RWPE2 (cell line): ENCODE measurements at regions not wholly inside any gene's neighbourhood (a gene's known extent, or its start where the extent isn't known, plus 50 kb on each side); places are given as distances from the start of the nearest gene placed in this dataset.

Experiments
- ATAC-seq: fragments of 200-7000 bp; cut with Tn5 transposase; 3 replicates; pipeline ENCODE4 v1.9.1; 2021; ENCODE audit warnings: low read depth
- DNase-seq: peaks from one replicate; pipeline ENCODE4 v3.0.0-alpha.2; 2020; ENCODE audit warnings: low spot score
- H3K27ac ChIP-seq: fragments of 450-650 bp; 2 replicates; pipeline ENCODE4 v1.5.1; 2017; ENCODE audit warnings: mild to moderate bottlenecking; ENCODE audit not compliant: poor library complexity, severe bottlenecking
- H3K27me3 ChIP-seq: fragments of 250-450 bp; sonication (Bioruptor Pico); 2 replicates; pipeline ENCODE4 v1.5.1; 2021; ENCODE audit warnings: mild to moderate bottlenecking, moderate library complexity; ENCODE audit not compliant: insufficient read depth, poor library complexity, severe bottlenecking
- H3K36me3 ChIP-seq: fragments of 250-450 bp; sonication (Bioruptor Pico); 2 replicates; pipeline ENCODE4 v1.5.1; 2020; ENCODE audit warnings: low read depth, mild to moderate bottlenecking, moderate library complexity
- H3K4me1 ChIP-seq: fragments of 250-450 bp; sonication (Bioruptor Pico); 2 replicates; pipeline ENCODE4 v1.5.1; 2021; ENCODE audit warnings: mild to moderate bottlenecking, moderate library complexity; ENCODE audit not compliant: insufficient read depth, poor library complexity, severe bottlenecking
- H3K4me3 ChIP-seq: fragments of 250-450 bp; sonication (Bioruptor Pico); 2 replicates; pipeline ENCODE4 v1.5.1; 2021; ENCODE audit warnings: mild to moderate bottlenecking, moderate library complexity; ENCODE audit not compliant: severe bottlenecking
- H3K9me3 ChIP-seq: fragments of 250-450 bp; sonication (Bioruptor Pico); 2 replicates; pipeline ENCODE4 v1.5.1; 2021; ENCODE audit warnings: mild to moderate bottlenecking, moderate library complexity; ENCODE audit not compliant: severe bottlenecking
- CTCF ChIP-seq: fragments of 450-650 bp; IDR thresholded peaks from one replicate; pipeline ENCODE4 v1.5.1; 2017; ENCODE audit warnings: mild to moderate bottlenecking, moderate library complexity; ENCODE audit not compliant: poor library complexity, severe bottlenecking

DNA sequence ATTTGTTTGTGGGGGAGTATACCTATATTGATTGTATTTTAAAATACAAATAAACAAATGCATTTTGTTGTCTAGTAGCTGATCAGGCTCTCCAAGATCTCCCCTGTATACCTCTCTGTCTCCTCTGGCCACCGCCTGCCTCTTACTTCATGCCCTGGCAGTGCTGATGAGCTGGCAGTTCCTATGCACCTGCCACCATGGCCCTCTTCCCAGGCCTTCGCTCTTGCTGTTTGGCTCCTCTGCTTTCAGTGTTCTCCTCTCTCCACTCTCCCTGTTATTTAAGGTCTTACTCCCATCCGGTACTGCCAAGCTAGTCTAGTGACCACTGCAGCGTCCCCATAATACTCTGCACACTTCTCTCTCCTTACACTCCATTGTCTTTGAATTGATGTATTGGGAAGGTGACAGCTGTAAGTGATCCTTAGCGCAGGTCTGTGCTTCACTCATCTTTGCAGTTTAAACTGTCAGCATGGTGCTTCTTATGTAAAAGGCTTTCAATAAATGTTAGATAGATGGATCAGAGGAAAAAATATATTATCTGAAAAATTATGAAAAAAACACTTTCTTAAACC is 88.1 kb upstream of the ATP1A1 start:
- H3K9me3 ChIP-seq = no peaks in the 10 kb centered on the region
- no peak for DNase-seq

DNA sequence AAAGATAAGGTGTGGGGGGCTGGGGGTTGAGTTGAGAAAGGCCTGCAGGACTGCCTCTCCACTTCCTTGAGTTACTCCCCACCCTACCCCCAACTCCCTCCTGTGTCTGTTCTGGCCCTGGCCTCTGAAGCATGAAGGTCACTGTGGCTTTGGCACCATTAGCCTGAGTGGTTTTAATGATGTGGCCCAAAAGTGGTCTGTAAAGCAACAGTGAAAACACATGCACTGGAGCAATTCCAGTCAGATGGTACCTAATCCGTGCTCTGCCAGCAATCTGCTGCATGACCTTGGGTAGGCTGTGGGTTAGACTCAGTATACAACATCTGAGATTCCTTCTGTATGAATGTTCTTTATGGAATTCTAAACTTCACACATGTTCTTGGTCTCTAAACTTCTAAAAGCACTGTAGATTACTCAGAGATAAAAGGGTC is 86.5 kb upstream of the ATP1A1 start:
- DNase-seq (no peak), ATAC-seq (peak; percentile 64)
- Histone ChIP-seq H3K4me3 (no peak overlapping the region), H3K9me3 (no peaks in the 10 kb centered on the region), H3K27ac (peak overlapping the region; percentile 9), H3K4me1 (peaks cover 33% of the 10 kb centered on the region), H3K36me3 (no peaks in the 10 kb centered on the region), H3K27me3 (no peaks in the 10 kb centered on the region)
- TF ChIP-seq CTCF = no peak

More for the DNA sequence above, 88.1 kb upstream of the ATP1A1 start:
- no peak overlapping the region for H3K4me3 ChIP-seq
- H3K4me1 ChIP-seq = peaks cover 25% of the 10 kb centered on the region
- no peaks in the 10 kb centered on the region for H3K36me3 ChIP-seq
- no peak overlapping the region for H3K27ac ChIP-seq
- no peak for TF ChIP-seq CTCF
- H3K27me3 ChIP-seq = no peaks in the 10 kb centered on the region
- ATAC-seq = no peak

DNA sequence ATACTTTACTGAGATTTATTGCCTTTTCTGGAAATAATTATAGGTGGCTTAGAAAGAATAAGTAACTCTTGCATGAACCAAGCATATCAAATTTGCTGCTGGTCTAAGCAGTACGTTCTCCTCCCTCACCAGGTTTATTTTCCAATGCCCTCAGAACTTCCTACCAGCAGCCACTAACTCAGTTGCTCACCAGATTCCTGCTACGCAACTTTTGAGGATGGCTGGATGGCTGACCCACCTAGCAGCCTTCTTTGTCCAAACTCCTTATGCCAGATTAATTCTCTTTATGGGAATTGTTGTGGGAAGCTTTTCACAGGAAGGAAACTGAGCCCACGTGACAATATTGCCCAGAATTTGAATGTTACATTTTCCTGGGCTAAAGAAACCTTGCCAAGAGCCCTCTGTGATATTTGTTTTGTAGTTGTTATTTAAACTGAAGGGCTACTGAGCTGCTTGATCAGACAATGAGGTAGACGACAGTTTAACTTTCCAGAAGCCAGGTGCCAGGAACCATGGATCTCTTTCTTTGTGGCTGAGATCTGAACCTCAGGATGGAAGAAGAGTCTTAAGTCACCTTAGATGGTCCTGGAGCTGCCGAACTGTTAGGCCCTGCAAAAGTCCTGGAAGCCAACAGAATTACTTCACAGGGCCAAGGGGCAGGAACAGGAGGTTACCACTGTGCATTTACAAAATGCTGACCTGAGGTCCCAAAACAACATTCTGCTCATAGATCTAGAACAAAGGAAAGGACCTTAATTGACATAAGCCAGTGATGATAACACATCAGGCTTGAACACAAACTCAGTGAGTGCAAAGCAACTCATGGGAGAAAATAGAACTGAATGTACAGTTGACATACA is 85.5 kb upstream of the ATP1A1 start:
- no peak for TF ChIP-seq CTCF
- Histone ChIP-seq H3K27ac (peak overlapping the region; percentile 9), H3K9me3 (no peaks in the 10 kb centered on the region), H3K36me3 (no peaks in the 10 kb centered on the region), H3K4me1 (peaks cover 33% of the 10 kb centered on the region), H3K4me3 (no peak overlapping the region), H3K27me3 (no peaks in the 10 kb centered on the region)
- DNase-seq (no peak), ATAC-seq (no peak)

DNA sequence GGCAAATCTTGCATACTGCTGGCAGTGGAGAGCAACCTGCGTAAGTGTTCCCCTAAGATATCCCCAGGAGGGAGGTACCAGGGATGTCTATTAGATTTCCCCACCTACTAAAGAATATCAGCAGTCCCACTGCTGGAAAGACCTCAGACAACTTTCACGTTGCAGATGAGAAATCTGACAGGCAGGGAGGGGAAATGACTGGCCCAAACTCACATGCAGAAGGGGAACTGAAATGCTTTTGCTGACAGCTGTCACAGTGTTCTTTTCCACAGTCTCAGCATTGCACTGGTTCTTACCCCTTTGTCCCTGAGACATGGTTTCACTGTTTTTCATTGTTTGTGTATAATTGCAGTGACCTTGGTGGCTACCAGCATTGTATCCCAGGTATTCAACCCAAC is 84.8 kb upstream of the ATP1A1 start:
- Histone ChIP-seq H3K9me3 (no peaks in the 10 kb centered on the region), H3K4me3 (no peak overlapping the region), H3K4me1 (peaks cover 33% of the 10 kb centered on the region), H3K27ac (no peak overlapping the region), H3K36me3 (no peaks in the 10 kb centered on the region), H3K27me3 (no peaks in the 10 kb centered on the region)
- ATAC-seq = no peak
- DNase-seq = no peak
- no peak for TF ChIP-seq CTCF

- DNase-seq (no peak), ATAC-seq (peak; percentile 30; the same call in 2 of the 3 replicates)
- Histone ChIP-seq H3K4me1 (peaks cover 33% of the 10 kb centered on the region), H3K4me3 (no peak overlapping the region), H3K27ac (peak overlapping the region; percentile 71), H3K27me3 (no peaks in the 10 kb centered on the region), H3K36me3 (no peaks in the 10 kb centered on the region), H3K9me3 (no peaks in the 10 kb centered on the region)
- TF ChIP-seq CTCF = no peak
Measured at GRCh38 chr1:116289193-116289592, 83.9 kb upstream of the ATP1A1 start.
